ENCODE measurements at regions not wholly inside any gene's neighbourhood (a gene's known extent, or its start where the extent isn't known, plus 50 kb on each side); places are given as distances from the start of the nearest gene placed in this dataset.
"Not testable (repeated sequence)": the region's sequence is repeated elsewhere in the genome, so short reads cannot be mapped to it uniquely, and the experiment has no call there.

DNA sequence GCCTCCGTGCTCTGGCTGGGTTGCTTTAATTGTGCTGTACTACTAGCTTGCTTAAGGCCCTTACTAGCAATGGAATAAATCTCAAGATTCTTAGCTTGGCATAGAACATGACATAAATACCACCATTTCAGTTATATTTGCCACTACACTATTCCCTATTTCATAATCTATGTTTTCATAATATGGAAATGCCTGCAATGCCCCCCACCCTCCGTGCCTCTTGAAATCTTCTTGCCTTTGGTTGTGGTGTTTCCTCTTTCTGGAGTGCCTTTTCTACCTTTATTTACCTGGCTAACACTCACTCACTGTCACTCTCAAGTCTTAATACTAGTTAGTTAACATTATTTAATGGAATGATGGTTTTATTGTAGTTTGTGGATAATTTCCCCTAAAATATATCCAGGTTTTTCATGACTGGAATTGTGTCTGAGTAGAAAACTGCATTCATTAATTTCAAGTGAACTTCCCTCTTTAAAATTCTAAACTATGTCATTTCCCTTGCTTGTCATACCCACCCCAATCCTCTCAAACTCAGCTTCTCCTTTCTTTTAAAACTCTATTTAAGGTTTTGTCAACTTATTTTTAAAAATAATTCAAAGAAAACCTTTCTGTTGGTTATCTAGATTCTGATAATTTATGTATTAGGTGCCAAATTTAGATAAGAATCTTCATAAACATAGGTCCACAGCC, 521.7 kb upstream of the DAB2 start:
- no peak for DNase-seq

DNA sequence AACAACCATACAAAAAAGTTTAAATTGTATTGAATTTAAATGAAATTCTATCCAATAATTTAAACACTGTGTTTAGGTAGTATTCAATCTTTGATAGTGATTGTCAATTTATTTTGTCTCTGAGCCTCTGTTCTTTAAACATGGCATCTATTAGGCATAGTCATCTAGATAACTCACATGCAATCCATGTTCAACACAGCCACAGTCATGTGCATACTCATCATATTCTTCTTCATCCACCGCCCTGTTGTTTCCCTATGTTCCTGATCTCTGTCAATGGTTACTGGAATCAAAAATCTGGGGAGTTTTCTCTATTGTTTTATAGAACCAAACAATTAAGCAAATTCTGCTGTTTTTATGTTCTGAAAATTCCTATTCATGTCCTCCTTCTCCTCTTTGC, 521.1 kb upstream of the DAB2 start:
- DNase-seq = no peak

DNA sequence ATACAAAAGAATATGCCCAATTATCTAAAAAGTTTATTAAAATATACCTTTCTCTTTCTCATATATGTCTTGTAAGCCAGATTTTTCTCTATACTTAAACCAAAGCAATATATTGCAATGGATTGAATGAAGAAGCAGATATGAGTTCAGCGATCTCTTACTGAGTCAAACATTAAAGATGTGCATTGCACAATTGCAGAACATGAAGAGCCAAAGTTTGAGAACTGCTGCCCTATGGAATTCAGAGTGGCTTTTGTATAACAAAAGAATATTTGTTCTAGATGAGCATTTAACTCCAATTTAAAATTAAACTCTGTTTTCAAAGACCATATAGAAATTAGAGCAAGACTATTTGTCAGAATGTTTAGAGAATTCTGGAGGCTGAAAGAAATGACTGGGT, 519.0 kb upstream of the DAB2 start:
- DNase-seq = no peak

DNA sequence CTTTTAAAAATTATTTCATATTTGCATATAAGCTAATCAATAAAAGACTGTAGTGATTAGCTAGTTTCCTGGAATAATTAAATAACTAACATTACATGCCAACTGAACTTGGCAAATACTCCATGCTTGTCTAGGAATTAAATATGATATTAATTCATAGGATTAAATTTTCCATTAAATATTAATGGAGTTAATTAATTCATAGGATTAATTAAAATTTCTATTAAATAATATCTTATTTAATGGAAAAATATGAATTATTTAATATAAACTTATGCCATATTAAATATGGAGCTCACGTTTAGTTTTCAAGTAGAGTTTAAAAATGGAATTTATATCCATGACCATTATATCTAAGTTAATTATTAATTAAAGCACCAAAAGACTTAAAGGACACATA, 517.8 kb upstream of the DAB2 start:
- DNase-seq = no peak

DNA sequence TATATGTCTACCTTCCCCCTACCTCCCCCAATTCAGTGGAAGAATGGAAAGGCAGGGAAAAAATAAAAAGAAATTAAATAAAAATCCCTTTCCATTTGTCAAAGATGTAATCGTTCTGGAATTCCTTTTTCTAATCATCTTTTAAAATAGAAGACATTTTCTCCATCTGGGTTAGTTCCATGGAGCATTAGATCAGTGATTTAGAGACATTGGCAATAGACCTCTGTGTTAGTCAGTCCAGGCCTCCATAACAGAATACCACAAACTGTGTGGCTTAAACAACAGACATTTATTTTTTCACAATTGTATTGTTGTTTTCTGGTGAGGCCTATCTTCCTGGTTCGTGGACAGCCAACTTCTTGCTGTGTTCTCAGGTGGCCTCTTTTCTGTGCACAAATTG, 516.6 kb upstream of the DAB2 start:
- DNase-seq = no peak

DNA sequence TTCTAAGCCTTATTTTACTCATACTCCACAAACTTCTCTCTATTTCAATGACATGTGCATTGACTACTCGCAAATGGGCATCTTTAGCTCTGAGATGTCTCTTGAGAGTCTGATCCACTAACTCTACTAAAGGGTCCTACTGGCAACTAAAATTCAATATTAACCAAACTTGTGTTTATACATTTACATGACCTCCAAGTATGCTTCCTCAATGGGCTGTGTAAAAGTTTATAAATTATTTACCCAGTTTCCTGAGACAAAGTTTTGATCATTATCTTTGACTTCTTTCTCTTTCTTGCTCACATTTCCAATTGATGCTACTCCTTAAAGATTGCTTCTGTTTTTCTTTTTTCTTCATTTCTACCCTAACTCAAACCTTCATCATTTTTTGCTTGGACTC, 510.1 kb upstream of the DAB2 start:
- DNase-seq = no peak

DNA sequence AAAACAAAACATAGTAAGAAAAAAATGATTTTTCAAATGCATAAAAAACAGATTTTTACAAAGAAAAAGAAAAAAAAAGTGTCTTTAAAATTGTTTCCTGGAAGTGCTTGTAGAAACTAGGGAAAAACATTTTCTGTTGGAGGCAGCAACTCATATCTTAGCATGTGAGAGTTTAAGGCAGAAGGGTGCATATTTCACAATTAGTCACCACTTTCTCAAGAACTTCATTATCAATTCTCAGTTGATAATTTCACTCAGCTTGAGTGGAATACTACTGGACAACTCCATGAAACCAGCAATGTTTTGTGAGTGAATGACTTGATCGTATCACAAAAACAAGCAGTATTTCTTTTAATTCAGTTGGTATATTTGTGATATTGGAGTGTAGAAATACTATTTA, 508.3 kb upstream of the DAB2 start:
- DNase-seq = no peak

DNA sequence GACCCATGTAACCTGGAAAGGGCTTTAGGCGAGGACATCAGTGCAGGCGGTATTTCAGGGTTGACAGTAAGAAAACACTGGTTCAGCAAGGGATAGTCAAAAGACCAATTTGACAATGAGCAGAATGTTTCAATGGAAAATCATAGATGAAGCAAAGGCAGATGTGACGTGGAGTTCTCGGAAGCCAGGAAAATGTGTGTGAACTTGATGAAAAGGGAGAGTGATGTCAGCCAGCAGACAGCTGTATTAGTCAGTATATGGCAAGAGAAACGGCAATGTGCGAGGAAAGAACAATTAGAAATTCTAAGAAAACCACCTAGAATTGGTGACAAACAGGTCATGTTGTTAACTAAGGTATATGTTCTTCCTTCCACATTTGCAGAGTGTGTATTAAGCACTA, 503.9 kb upstream of the DAB2 start:
- DNase-seq = no peak

DNA sequence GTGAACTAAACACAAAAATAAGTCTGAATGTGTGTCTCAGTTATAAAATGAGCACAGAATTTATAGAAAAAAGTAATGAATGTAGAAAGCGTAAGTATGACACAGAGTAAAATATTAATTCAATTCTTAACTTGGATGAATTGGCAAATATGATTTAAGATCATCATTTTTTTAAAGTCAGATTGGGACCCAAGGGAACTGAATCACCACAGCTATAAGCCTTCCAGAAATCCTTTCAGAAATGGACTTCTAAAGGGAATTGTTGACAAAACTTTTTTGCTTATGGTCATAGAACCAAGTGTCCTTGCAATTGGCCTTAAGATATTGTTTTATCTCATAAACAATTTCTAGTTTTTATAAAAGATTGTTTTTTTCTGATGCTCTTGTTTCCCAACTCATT, 495.1 kb upstream of the DAB2 start:
- no peak for DNase-seq

DNA sequence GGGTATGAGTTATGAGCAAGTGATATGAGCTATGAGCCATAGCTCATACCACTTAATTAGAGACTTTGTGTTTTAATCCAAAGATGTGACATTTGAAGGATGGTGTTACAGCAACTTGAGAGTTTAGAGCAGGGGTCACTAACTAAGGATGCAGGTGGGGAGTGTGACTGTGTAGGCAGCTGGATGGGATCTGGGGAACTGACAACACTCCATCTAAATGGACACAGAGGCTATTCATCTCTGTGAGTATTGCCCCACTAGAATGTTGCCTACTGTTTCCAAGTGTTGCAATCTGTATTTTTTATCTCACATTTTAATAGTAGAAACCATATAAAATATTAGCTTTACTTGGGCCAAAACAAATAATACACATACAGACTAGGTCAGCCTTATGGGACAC, 488.1 kb upstream of the DAB2 start:
- DNase-seq = no peak

DNA sequence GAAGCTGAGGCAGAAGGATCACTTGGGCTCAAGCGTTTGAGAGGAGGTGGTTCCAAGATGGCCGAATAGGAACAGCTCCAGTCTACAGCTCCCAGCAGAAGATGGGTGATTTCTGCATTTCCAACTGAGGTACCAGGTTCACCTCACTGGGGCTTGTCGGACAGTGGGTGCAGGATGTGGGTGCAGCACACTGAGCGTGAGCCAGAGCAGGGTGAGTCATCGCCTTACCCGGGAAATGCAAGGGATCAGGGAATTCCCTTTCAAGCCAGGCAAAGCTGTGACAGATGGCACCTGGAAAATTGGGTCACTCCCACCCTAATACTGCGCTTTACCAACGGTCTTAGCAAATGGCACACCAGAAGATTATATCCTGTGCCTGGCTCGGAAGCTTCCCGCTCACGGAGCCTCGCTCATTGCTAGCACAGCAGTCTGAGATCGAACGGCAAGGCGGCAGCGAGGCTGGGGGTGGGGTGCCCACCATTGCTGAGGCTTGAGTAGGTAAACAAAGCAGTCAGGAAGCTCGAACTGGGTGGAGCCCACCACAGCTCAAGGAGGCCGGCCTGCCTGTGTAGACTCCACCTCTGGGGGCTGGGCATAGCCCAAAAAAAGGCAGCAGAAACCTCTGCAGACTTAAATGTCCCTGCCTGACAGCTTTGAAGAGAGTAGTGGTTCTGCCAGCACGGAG, 482.6 kb upstream of the DAB2 start:
- DNase-seq = not testable (repeated sequence)

DNA sequence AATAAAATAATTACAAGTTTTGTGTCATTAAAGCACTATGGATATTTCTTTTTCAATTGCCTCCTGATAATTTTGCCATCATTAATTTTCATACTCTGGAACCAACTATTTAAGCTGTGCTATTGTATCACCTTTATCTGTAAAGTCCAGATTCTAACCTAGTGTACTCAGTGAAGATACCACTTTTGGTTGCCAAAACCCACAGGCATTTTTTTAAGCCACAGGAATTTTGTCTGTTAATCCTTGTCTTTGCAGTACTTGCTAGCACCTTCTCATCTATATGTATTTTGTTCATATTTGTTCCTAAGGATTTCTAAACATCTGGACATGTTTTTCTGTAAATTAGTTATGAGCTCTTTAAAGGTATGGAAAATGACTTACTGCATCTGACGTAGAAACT, 481.4 kb upstream of the DAB2 start:
- no peak for DNase-seq

DNA sequence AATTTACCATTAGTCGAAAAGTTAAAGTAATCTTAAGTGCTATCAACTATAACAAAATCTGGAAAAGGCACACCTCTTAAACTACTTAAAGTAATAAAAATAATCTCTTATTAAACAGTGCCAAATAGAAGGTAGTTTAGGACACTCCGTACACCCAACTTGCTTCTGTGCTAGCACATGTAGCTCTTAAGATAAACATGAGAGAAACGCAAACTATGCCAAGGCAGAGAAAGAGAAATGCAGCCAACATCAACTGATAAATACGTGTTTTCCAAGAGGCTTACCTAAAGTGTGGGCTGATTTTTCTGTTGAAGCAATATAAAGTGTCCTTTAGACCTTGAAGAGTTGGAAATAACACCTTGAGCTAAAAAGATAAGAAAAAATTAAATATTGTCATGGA, 480.6 kb upstream of the DAB2 start:
- DNase-seq = no peak

DNA sequence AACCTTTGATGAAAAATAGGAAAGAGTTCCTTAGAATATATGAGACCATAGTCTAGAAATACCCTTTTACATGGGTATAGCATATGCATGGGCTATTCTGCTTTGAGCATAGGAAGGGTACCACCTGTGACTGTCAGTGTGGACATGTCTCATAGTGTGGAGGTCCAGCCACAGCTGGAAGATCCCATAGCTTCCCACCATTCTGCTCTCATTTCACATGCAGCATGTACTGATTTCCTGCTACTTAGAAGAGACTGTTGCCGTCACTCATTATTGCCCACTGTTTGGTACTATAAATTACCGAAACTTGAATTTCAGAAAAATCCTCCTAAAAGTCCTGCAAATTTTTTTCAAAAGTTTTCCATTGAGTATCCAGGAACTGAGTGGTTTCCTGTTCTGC, 477.8 kb upstream of the DAB2 start:
- no peak for DNase-seq

DNA sequence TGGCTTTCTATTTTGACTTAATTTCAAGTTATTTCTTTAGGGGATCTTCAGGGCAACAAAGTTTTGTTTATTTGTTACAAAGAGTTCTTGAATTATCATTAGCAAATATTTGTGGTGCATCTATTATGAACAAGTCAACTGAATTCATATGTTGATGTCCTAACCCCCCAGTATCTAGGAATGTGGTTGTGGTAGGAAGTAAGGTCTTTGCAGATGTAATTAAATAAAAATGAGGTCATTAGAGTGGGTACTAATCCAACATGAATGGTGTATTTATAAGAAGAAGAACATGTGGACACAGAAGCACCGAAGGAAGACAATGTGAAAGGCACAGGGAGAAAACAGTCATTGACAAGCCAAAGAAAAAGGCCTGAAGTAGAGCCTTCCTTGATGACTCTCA, 474.0 kb upstream of the DAB2 start:
- DNase-seq = no peak

DNA sequence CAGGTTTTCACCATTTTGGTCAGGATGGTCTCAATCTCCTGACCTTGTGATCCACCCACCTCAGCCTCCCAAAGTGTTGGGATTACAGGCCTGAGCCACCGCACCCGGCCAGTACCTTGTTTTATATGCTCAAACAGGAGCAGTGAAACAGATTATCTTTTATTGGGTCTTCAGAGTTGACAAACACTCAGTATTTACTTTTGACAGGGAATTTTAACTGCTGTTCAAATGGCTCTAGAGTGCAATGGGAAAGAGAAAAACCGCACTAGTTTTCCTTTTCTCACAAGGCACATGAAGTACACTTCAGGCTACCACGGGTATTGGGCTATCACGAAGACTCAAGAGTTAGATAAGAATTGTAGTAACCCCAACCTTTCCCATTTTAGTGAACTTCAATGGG, 471.9 kb upstream of the DAB2 start:
- DNase-seq = no peak

DNA sequence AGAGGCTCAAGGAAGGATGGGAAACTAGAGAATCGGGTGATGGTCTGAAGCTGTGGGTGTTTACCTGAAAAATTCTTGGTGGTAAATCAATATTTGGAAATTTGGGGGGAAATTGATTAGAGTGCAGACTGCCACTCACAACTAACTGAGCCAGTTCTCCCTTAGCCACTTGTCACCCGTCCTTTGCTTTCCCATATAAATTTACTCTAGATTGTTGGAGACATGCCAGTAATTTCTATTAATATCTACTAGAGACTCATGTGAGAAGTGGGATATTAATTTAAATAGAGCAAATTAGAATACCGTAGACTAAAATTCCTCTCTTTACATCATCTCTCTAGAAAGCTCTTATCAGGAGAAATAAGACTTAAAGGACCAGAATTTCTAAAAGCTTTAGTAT, 471.3 kb upstream of the DAB2 start:
- DNase-seq = no peak

DNA sequence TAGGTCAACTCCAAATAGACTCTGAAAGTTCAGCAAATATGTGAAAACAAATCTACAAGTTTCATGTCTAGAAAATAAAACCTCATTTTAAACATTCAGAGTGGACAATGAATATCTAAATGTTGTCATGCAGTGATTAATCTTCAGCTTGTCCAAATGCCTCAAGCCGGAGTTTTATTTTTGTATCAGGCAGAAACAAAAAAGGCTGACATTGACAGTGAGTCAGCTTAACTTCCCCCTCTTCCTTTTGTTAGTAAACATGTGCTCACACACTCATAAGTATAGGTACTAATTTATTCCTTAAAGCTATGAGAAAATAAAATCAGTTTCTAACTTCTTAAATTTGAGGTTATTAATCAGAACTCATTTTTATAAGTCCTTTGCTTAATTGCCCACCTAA, 467.9 kb upstream of the DAB2 start:
- DNase-seq = no peak

DNA sequence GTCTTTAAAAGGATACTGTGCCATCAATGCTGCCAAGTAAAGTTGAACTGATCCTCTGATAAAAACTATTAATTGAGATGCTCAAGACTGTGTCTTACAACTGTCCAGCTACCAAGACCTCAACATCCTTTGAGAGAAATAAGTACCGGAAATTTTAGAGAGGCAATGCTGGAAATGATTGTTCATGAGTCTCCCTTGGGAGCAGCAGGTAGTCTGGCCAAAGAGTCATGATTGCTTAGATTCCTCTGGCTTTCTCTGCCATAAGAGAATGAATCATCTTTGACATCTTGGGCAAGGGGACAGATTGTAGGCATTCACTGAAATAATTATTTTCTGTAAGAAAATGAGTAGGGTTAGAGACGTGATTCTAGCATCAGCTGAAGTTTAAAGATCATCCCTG, 466.6 kb upstream of the DAB2 start:
- DNase-seq = no peak

DNA sequence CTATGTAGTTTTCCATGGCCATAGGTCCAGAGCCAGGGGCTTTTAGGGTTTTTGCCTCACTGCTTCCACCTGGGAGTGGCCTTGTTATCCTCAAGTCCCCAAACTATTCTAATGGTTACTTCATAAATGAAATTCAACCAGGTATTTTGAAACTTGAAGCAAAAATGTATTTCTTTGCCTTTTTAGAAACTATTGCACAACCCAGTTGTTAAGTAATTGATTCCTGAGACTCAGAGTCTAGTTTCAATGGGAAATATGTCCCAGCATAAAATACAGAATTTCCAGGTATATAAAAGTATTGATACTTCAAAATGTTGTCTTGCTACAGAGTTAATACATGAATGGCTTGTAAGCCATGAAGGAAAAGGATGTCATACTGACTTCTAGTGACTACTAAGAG, 456.2 kb upstream of the DAB2 start:
- no peak for DNase-seq

DNA sequence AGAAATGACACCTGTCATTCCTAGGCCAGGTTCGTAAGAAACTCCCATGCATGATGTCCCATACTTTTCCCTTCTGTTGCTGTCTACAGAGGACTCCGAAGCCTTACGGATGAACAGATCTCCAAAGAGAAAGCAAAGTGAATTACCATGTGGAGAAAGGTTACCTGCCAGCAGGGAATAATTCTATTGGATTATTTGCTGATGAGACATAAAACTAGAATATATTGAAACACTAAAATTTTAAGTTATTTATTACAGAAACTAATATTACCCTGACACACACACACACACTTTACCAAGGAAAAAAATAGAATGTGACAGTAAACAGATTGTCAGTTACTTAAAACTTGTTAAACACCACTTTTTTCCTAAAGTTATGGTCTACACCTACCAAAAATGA, 452.7 kb upstream of the DAB2 start:
- DNase-seq = no peak

DNA sequence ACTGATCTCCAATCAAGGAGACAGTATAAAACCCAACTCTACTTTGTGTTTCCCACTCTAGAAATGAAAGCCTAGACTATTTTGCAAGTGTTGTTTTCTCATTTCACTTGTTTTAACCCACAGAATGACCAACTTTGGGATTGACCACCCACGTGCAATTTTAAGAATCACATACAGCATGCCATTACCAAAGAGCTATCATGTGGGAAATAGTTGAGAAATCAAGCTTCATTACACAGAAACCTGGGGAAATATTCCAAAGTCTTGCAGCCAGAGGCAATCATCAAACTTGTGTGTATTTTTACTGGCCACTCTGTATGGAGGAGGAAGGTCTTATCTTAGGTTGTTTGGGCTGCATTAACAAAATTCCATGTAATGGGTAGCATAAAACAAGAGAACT, 451.4 kb upstream of the DAB2 start:
- DNase-seq = no peak

DNA sequence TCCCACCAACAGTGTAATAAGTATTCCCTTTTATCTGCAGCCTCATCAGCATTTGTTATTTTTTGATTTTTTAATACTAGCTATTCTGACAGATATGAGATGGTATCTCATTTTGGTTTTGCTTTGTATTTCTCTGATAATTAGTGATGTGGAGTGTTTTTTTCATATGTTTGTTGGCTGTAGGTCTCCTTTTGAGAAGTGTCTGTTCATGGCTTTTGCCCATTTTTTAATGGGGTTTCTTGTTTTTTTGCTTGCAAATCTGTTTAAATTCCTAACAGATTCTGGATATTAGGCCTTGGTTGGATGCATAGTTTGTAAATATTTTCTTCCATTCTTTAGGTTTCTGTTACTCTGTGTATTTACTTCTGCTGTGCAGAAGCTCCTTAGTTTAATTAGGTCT, 445.4 kb upstream of the DAB2 start:
- DNase-seq = no peak

DNA sequence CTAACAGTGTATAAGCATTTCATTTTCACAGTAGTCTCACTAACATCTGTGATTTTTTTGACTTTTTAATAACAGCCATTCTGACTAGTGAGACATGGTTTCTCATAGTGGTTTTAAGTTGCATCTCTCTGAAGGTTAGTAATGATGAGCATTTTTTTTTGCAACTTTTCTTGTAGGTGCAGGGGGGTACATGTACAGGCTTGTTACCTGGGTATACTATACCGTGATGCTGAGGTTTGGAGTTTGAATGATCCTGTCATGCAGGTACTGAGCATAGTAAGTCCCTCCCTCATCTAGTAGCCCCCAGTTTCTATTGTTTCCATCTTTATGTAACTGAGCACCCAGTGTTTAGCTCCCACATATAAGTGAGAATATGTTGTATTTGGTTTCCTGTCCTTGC, 444.6 kb upstream of the DAB2 start:
- DNase-seq = no peak

DNA sequence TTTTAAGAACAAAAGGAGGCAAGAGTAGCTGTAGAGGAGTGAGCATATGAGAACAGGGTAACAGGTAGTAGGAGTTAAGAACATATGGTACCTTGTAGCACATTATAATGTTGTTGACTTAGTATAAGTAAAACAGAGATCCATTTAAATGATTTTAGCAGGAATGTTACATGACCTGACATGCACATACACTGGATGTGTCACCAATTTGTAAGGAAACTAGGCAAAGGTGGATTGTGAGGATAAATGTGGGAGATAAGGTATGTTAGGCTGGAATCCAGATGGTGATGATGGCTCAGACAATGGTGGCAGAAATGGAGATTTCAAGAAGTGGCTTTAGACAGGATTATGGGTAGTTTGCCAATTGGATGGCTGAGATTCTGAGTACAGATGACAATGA, 443.1 kb upstream of the DAB2 start:
- no peak for DNase-seq
